ENCODE measurements at regions not wholly inside any gene's neighbourhood (a gene's known extent, or its start where the extent isn't known, plus 50 kb on each side); places are given as distances from the start of the nearest gene placed in this dataset.

DNA sequence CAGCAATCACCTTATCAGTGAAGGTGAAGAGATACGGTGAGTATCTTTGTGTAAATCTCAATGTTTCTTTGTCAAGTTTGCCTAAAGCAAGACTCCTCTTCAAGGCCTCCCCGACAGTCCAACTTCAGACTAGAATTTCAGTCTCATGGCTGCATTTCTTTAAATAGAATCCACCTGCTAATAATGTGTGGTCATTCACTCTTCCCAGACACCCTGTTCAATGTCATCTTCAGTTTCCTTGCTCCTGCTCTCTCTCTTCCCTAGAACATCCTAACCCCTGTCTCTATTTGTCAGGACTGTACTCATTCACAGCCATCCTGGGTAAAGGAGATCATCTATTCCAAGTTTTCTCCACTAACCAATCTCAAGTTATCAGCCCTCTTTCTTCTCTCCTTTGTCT, 267.3 kb downstream of the EN1 start:
- no peak for TF ChIP-seq GABPA (IDR thresholded peaks at IDR 0.05; ENCODE audit: low read depth)
- no peak for TF ChIP-seq CHD2 (IDR thresholded peaks at IDR 0.05; ENCODE audit: low read length, partially characterized antibody)
- TF ChIP-seq RXRA (IDR thresholded peaks at IDR 0.05; ENCODE audit: borderline replicate concordance, low read depth) = no peak
- TF ChIP-seq NRF1 (IDR thresholded peaks at IDR 0.05; ENCODE audit: low read depth, low read length) = no peak
- TF ChIP-seq, protein P1, sequence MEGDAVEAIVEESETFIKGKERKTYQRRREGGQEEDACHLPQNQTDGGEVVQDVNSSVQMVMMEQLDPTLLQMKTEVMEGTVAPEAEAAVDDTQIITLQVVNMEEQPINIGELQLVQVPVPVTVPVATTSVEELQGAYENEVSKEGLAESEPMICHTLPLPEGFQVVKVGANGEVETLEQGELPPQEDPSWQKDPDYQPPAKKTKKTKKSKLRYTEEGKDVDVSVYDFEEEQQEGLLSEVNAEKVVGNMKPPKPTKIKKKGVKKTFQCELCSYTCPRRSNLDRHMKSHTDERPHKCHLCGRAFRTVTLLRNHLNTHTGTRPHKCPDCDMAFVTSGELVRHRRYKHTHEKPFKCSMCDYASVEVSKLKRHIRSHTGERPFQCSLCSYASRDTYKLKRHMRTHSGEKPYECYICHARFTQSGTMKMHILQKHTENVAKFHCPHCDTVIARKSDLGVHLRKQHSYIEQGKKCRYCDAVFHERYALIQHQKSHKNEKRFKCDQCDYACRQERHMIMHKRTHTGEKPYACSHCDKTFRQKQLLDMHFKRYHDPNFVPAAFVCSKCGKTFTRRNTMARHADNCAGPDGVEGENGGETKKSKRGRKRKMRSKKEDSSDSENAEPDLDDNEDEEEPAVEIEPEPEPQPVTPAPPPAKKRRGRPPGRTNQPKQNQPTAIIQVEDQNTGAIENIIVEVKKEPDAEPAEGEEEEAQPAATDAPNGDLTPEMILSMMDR (IDR thresholded peaks at IDR 0.05) = no peak
- no peak for TF ChIP-seq SMC3 (IDR thresholded peaks at IDR 0.05; ENCODE audit: low read depth, low read length)
- no peak for TF ChIP-seq POLR2AphosphoS5 (IDR thresholded peaks at IDR 0.05; ENCODE audit: low read depth, low read length)
- TF ChIP-seq MAX (IDR thresholded peaks at IDR 0.05; ENCODE audit: low read depth) = no peak
- no peak for TF ChIP-seq TCF12 (IDR thresholded peaks at IDR 0.05)
- no peak for TF ChIP-seq MEF2A (IDR thresholded peaks at IDR 0.05; ENCODE audit: borderline replicate concordance, low read depth)
- TF ChIP-seq EP300 (IDR thresholded peaks at IDR 0.05; ENCODE audit: borderline replicate concordance in 1 of 2, low read depth in 1 of 2, low read length in 1 of 2) = no peak
- TF ChIP-seq YY1 (IDR thresholded peaks at IDR 0.05; ENCODE audit: low read depth) = no peak
